ENCODE measurements at regions not wholly inside any gene's neighbourhood (a gene's known extent, or its start where the extent isn't known, plus 50 kb on each side); places are given as distances from the start of the nearest gene placed in this dataset.
"Not testable (repeated sequence)": the region's sequence is repeated elsewhere in the genome, so short reads cannot be mapped to it uniquely, and the experiment has no call there.

DNA sequence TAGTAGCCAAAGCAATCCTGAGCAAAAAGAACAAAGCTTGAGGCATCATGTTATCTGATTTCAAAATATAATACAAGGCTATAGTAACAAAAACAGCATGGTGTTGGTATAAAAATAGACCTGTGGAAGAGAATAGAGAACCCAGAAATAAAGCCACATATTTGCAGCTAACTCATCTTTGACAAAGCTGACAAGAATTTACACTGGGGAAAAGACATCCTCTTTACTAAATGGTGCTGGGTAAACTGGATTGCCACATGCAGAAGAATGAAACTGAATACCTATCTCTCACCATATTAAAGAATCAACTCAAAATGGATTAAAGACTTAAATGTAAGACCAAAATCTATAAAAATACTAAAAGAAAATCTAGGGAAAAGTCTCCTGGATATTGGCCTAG is 59.5 kb upstream of the CD55 start:
- TF ChIP-seq, protein P1, sequence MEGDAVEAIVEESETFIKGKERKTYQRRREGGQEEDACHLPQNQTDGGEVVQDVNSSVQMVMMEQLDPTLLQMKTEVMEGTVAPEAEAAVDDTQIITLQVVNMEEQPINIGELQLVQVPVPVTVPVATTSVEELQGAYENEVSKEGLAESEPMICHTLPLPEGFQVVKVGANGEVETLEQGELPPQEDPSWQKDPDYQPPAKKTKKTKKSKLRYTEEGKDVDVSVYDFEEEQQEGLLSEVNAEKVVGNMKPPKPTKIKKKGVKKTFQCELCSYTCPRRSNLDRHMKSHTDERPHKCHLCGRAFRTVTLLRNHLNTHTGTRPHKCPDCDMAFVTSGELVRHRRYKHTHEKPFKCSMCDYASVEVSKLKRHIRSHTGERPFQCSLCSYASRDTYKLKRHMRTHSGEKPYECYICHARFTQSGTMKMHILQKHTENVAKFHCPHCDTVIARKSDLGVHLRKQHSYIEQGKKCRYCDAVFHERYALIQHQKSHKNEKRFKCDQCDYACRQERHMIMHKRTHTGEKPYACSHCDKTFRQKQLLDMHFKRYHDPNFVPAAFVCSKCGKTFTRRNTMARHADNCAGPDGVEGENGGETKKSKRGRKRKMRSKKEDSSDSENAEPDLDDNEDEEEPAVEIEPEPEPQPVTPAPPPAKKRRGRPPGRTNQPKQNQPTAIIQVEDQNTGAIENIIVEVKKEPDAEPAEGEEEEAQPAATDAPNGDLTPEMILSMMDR (IDR thresholded peaks at IDR 0.05; ENCODE audit: borderline replicate concordance, extremely low read depth, low read length, poor library complexity, severe bottlenecking) = no peak
- TF ChIP-seq EZH2 (IDR thresholded peaks at IDR 0.05; ENCODE audit: borderline replicate concordance, low read depth, low read length, severe bottlenecking) = no peak
- Histone ChIP-seq H3K9me3 (ENCODE audit: insufficient read depth, low read length, severe bottlenecking) (no peaks in the 10 kb centered on the region), H3K79me2 (ENCODE audit: insufficient read depth, low read length) (no peaks in the 10 kb centered on the region), H3K27ac (ENCODE audit: low read length) (no peak overlapping the region), H3K4me2 (ENCODE audit: insufficient read depth, low read length) (no peak overlapping the region), H4K20me1 (ENCODE audit: insufficient read depth, low read length) (no peaks in the 10 kb centered on the region), H3K4me1 (ENCODE audit: insufficient read depth, low read length) (no peaks in the 10 kb centered on the region), H2AFZ (ENCODE audit: low read depth, low read length) (no peak overlapping the region), H3K4me3 (ENCODE audit: low read depth in 1 of 2, low read length in 2 of 2) (no peak overlapping the region), H3K27me3 (ENCODE audit: insufficient read depth, low read length, poor library complexity) (no peaks in the 10 kb centered on the region), H3K36me3 (ENCODE audit: insufficient read depth, low read length) (no peaks in the 10 kb centered on the region), H3K9ac (ENCODE audit: low read depth, low read length) (no peak overlapping the region)
- ATAC-seq (ENCODE audit: insufficient read depth, low read depth) = no peak
- no peak for DNase-seq

DNA sequence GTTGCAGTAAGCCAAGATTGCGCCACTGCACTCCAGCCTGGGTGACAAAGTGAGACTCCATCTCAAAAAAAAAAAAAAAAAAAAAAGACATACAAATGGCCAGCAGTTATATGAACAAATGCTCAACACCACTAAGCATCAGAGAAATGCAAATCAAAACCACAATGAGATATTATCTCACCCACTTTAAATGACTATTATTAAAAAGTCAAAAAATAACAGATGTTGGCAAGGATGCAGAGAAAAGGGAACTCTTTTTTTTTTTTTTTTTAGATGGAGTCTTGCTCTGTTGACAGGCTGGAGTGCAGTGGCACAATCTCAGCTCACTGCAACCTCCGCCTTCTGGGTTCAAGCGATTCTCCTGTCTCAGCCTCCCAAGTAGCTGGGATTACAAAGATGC is 58.6 kb upstream of the CD55 start:
- not testable (repeated sequence) for H3K79me2 ChIP-seq (ENCODE audit: insufficient read depth, low read length); H3K27ac ChIP-seq (ENCODE audit: low read length); H3K36me3 ChIP-seq (ENCODE audit: insufficient read depth, low read length); H2AFZ ChIP-seq (ENCODE audit: low read depth, low read length); H3K9me3 ChIP-seq (ENCODE audit: insufficient read depth, low read length, severe bottlenecking); H4K20me1 ChIP-seq (ENCODE audit: insufficient read depth, low read length); H3K4me1 ChIP-seq (ENCODE audit: insufficient read depth, low read length); H3K4me2 ChIP-seq (ENCODE audit: insufficient read depth, low read length); ATAC-seq (ENCODE audit: insufficient read depth, low read depth); DNase-seq; H3K27me3 ChIP-seq (ENCODE audit: insufficient read depth, low read length, poor library complexity); H3K9ac ChIP-seq (ENCODE audit: low read depth, low read length); H3K4me3 ChIP-seq (ENCODE audit: low read depth in 1 of 2, low read length in 2 of 2)

DNA sequence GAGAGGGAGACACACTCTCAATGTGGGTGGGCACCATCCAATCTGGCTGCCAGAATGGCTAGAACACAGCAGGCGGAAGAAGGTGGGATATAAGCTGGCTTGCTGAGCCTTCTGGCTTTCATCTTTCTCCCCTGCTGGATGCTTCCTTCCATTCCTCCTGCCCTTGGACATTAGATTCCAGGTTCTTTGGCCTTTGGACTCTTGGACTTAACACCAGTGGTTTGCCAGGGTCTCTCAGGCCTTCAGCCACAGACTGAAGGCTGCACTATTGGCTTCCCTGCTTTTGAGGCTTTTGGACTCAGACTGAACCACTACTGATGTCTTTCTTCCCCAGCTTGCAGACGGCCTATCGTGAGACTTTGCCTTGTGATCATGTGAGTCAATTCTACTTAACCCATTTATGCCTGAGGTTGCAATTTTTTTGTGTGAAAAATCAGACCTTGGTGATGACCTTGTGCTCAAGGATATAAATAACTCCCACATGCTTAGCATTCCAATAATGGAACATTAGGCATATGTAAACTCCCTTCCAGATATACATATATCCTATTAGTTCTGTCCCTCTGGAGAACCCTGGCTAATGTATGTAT is 56.7 kb upstream of the CD55 start:
- H3K27me3 ChIP-seq (ENCODE audit: insufficient read depth, low read length, poor library complexity) = no peaks in the 10 kb centered on the region
- no peaks in the 10 kb centered on the region for H4K20me1 ChIP-seq (ENCODE audit: insufficient read depth, low read length)
- H3K9me3 ChIP-seq (ENCODE audit: insufficient read depth, low read length, severe bottlenecking) = no peaks in the 10 kb centered on the region
- no peak for TF ChIP-seq EZH2 (IDR thresholded peaks at IDR 0.05; ENCODE audit: borderline replicate concordance, low read depth, low read length, severe bottlenecking)
- TF ChIP-seq, protein P1 (IDR thresholded peaks at IDR 0.05; ENCODE audit: borderline replicate concordance, extremely low read depth, low read length, poor library complexity, severe bottlenecking) = no peak
- H2AFZ ChIP-seq (ENCODE audit: low read depth, low read length) = no peak overlapping the region
- H3K4me2 ChIP-seq (ENCODE audit: insufficient read depth, low read length) = no peak overlapping the region
- no peaks in the 10 kb centered on the region for H3K36me3 ChIP-seq (ENCODE audit: insufficient read depth, low read length)
- ATAC-seq (ENCODE audit: insufficient read depth, low read depth) (no peak), DNase-seq (no peak)
- H3K4me3 ChIP-seq (ENCODE audit: low read depth in 1 of 2, low read length in 2 of 2) = no peak overlapping the region
- H3K79me2 ChIP-seq (ENCODE audit: insufficient read depth, low read length) = no peaks in the 10 kb centered on the region
- H3K4me1 ChIP-seq (ENCODE audit: insufficient read depth, low read length) = no peaks in the 10 kb centered on the region
- H3K9ac ChIP-seq (ENCODE audit: low read depth, low read length) = no peak overlapping the region
- H3K27ac ChIP-seq (ENCODE audit: low read length) = no peak overlapping the region

DNA sequence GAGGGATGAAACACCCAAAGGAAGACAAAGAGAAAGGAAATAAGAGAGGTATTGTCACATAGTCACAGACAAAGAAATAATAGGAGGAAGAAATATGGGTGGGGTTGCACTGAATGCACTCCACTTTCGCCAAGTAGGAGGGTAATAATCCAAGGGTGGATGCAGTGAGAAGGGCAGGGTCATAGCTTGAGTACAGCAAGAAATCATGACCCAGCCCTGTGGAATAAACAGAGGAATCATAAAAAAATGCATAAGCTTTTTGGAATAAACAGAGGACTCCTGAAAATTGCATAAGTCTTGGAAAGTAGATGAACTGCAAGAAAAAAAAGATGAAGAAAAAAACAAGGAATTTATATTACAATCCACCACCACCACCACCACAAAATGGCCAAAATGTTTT is 53.1 kb upstream of the CD55 start:
- no peak overlapping the region for H3K4me2 ChIP-seq (ENCODE audit: insufficient read depth, low read length)
- H3K9me3 ChIP-seq (ENCODE audit: insufficient read depth, low read length, severe bottlenecking) = no peaks in the 10 kb centered on the region
- H3K4me1 ChIP-seq (ENCODE audit: insufficient read depth, low read length) = no peaks in the 10 kb centered on the region
- H3K27me3 ChIP-seq (ENCODE audit: insufficient read depth, low read length, poor library complexity) = no peaks in the 10 kb centered on the region
- no peaks in the 10 kb centered on the region for H3K79me2 ChIP-seq (ENCODE audit: insufficient read depth, low read length)
- H3K27ac ChIP-seq (ENCODE audit: low read length) = no peak overlapping the region
- H2AFZ ChIP-seq (ENCODE audit: low read depth, low read length) = no peak overlapping the region
- H3K36me3 ChIP-seq (ENCODE audit: insufficient read depth, low read length) = no peaks in the 10 kb centered on the region
- no peak for DNase-seq
- no peaks in the 10 kb centered on the region for H4K20me1 ChIP-seq (ENCODE audit: insufficient read depth, low read length)
- no peak overlapping the region for H3K9ac ChIP-seq (ENCODE audit: low read depth, low read length)
- TF ChIP-seq, protein P1 (IDR thresholded peaks at IDR 0.05; ENCODE audit: borderline replicate concordance, extremely low read depth, low read length, poor library complexity, severe bottlenecking) = no peak
- no peak for TF ChIP-seq EZH2 (IDR thresholded peaks at IDR 0.05; ENCODE audit: borderline replicate concordance, low read depth, low read length, severe bottlenecking)
- H3K4me3 ChIP-seq (ENCODE audit: low read depth in 1 of 2, low read length in 2 of 2) = no peak overlapping the region
- no peak for ATAC-seq (ENCODE audit: insufficient read depth, low read depth)

Measured in DND-41 (cell line).